Naive thymus-derived CD8-positive, alpha-beta T cell (primary cell): ENCODE measurements at regions not wholly inside any gene's neighbourhood (a gene's known extent, or its start where the extent isn't known, plus 50 kb on each side); places are given as distances from the start of the nearest gene placed in this dataset.

Source experiments
- ATAC-seq, 2 donors: fragments of 150-1000 bp; cut with Tn5 transposase in 1 of 2; sonication (Bioruptor Pico), chemical (Tn5 transposase) in 1 of 2; 1 replicate in 1 of 2; 2 replicates in 1 of 2; pipeline ENCODE4 v1.10.0; 2021; ENCODE audit warnings: mild to moderate bottlenecking in 2 of 2, moderate library complexity in 2 of 2
- POLR2A ChIA-PET: fragments of 350-600 bp; sonication (Branson Sonifier 250); formaldehyde crosslinking; loops from one replicate; lab custom pipeline; 2021; ENCODE audit warnings: antibody characterized with exemption; lab: Charles Lee
- DNase-seq, 10 donors: peaks; one replicate each; pipeline versions ENCODE4 v3.0.0 to v3.0.0-alpha.2; 2020 to 2022
- H3K27ac Mint-ChIP-seq, 10 donors: one replicate each; pipeline ENCODE4 v1.8.0; 2020 to 2022; ENCODE audit warnings: mild to moderate bottlenecking in 10 of 10, mixed read lengths in 10 of 10, moderate library complexity in 4 of 10, inconsistent platforms in 1 of 10
- H3K27me3 Mint-ChIP-seq, 5 donors: one replicate each; pipeline ENCODE4 v1.8.0; 2021 to 2022; ENCODE audit warnings: mixed read lengths in 5 of 5
- H3K36me3 Mint-ChIP-seq, 3 donors: one replicate each; pipeline ENCODE4 v1.8.0; 2020 to 2022; ENCODE audit warnings: mixed read lengths in 3 of 3, mild to moderate bottlenecking in 2 of 3, inconsistent platforms in 1 of 3
- H3K4me1 Mint-ChIP-seq, 4 donors: one replicate each; pipeline ENCODE4 v1.8.0; 2021 to 2022; ENCODE audit warnings: mixed read lengths in 4 of 4
- H3K4me3 Mint-ChIP-seq, 10 donors: one replicate each; pipeline ENCODE4 v1.8.0; 2020 to 2022; ENCODE audit warnings: mild to moderate bottlenecking in 10 of 10, mixed read lengths in 10 of 10, moderate library complexity in 6 of 10, inconsistent platforms in 1 of 10
- H3K9me3 Mint-ChIP-seq, 9 donors: one replicate each; pipeline ENCODE4 v1.8.0; 2020 to 2022; ENCODE audit warnings: mixed read lengths in 9 of 9, mild to moderate bottlenecking in 3 of 9, inconsistent platforms in 1 of 9, moderate library complexity in 1 of 9

DNA sequence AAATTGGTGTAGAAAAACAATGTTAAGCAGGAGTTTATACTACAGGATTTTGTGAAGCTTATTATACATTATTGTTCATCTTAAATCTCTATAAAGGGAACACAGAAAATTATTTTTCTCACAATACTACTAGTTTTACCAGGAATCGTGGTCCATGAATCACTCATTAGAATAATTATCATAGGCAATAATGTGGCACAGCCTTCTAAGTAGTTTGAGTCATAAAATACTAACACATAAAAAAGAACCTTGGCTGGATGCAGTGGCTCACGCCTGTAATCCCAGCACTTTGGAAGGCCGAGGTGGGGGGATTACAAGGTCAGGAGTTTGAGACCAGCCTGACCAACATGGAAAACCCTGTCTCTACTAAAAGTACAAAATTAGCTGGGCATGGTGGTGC lies 393.1 kb upstream of the ZNF717 start:
- H3K9me3 Mint-ChIP-seq: peaks cover 0 to 48% (median 23%) of the 10 kb centered on the region in 9 donors
- H3K27me3 Mint-ChIP-seq: no peaks in the 10 kb centered on the region
- no peak overlapping the region for H3K4me3 Mint-ChIP-seq
- DNase-seq (no peak), ATAC-seq (no peak)
- H3K4me1 Mint-ChIP-seq: no peaks in the 10 kb centered on the region
- H3K36me3 Mint-ChIP-seq: peaks cover 0 to 7% (median 0%) of the 10 kb centered on the region in 3 donors
- no peak overlapping the region for H3K27ac Mint-ChIP-seq
- POLR2A ChIA-PET: no interaction called here

DNA sequence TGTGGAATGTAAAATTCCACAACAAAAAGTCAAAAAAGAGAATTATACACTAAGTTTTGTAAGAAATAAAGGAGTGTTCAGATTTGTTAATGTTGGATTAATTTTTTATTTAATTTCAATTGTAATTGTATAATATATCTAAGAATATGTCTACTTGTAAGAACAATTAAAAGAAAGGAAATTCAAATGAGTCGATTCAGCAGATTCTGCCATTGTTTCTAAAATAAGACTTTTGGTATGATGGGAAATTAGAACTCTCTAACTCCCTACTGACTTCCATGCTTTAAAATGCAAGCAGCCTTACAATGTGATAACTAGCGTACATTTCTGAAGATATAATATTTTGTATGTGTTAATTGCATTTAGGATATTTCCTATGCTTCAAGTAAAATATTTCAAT lies 395.9 kb upstream of the ZNF717 start:
- ATAC-seq (no peak), DNase-seq (no peak)
- peaks cover under 1 to 48% (median 11%) of the 10 kb centered on the region in 9 donors for H3K9me3 Mint-ChIP-seq
- no peak overlapping the region for H3K4me3 Mint-ChIP-seq
- POLR2A ChIA-PET: no interaction called here
- peaks cover 0 to 10% (median 0%) of the 10 kb centered on the region in 3 donors for H3K36me3 Mint-ChIP-seq
- no peak overlapping the region for H3K27ac Mint-ChIP-seq
- no peaks in the 10 kb centered on the region for H3K4me1 Mint-ChIP-seq
- H3K27me3 Mint-ChIP-seq: no peaks in the 10 kb centered on the region

DNA sequence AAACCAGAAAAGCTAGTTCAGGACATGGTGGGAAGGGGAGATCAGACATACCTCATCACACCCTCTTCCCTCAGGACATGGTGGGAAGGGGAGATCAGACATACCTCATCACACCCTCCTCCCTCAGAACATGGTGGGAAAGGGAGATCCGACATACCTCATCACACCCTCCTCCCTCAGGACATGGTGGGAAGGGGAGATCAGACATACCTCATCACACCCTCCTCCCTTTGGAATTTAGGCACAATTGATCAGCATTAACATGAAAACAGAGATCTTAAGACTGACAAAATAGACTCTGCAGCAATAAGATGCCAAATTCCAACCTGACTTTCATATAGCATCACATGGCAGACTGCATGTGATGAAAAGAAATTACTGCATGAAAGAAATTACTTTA lies 412.7 kb upstream of the ZNF717 start:
- POLR2A ChIA-PET: no interaction called here
- Mint-ChIP-seq H3K27me3 (no peaks in the 10 kb centered on the region), H3K27ac (no peak overlapping the region), H3K4me1 (no peaks in the 10 kb centered on the region), H3K36me3 (no peaks in the 10 kb centered on the region), H3K4me3 (no peak overlapping the region), H3K9me3 (peaks cover 1 to 18% (median 6%) of the 10 kb centered on the region in 9 donors)
- ATAC-seq (no peak), DNase-seq (no peak)

DNA sequence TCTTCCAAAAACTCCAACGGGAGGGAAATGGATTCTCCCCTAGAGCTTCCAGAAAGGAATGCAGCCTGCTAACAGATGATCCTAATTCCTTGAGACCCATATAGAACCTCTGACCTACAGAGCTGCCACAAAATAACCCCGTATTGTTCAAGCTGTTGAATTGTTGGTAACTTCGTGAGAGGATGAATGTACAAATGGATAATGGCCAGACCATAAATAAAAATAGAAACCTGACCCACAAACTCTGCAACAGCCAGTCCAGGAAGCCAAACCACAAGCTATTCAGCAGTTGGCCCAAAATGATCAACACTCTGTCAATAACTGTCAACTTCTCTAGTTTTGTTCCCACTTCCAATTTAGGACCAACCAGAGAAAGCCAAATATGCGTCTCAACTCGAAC lies 414.0 kb upstream of the ZNF717 start:
- Mint-ChIP-seq H3K27me3 (no peaks in the 10 kb centered on the region), H3K4me3 (no peak overlapping the region), H3K36me3 (no peaks in the 10 kb centered on the region), H3K27ac (no peak overlapping the region), H3K4me1 (no peaks in the 10 kb centered on the region), H3K9me3 (peaks cover 0 to 21% (median 7%) of the 10 kb centered on the region in 9 donors)
- no peak for DNase-seq
- no peak for ATAC-seq
- POLR2A ChIA-PET: no interaction called here

DNA sequence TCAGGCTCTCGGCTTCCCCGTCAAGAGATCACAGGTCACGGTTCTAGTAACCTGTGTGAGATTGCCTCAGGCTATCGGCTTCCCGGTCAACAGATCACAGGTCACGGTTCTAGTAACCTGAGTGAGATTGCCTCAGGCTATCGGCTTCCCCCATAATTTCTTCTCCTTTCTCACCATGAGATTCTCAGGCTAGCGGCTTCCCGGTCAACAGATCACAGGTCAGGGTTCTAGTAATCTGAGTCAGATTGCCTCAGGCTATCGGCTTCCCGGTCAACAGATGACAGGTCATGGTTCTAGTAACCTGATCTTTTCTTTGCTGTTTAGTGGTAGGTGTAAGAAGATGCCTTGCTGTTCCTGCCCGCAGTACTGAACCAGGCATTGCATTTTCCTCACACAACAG lies 418.2 kb upstream of the ZNF717 start:
- Mint-ChIP-seq H3K27me3 (no peaks in the 10 kb centered on the region), H3K9me3 (peaks cover 2 to 24% (median 7%) of the 10 kb centered on the region in 9 donors), H3K4me3 (no peak overlapping the region), H3K27ac (no peak overlapping the region), H3K4me1 (no peaks in the 10 kb centered on the region), H3K36me3 (no peaks in the 10 kb centered on the region)
- POLR2A ChIA-PET: no interaction called here
- DNase-seq (no peak), ATAC-seq (no peak)

DNA sequence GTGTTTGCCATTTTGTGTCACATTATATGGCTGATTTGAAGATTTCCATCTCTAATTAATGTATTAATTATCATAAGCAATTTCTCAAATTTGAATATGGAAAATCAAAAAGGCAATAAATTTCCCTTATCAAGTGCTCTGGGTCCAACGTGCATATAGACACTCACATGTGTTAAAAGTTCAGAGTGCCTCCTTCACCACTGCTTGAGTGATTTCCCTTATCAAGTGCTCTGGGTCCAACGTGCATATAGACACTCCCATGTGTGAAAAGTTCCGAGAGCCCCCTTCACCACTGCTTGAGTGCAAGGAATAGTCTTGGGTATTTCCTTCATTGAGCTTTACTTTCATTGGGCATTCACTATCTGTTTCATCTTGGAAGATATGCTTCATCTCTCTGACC lies 421.0 kb upstream of the ZNF717 start:
- no peaks in the 10 kb centered on the region for H3K27me3 Mint-ChIP-seq
- no peaks in the 10 kb centered on the region for H3K4me1 Mint-ChIP-seq
- no peaks in the 10 kb centered on the region for H3K36me3 Mint-ChIP-seq
- no peak overlapping the region for H3K4me3 Mint-ChIP-seq
- ATAC-seq (no peak), DNase-seq (no peak)
- H3K27ac Mint-ChIP-seq: no peak overlapping the region
- H3K9me3 Mint-ChIP-seq: peaks cover 2 to 36% (median 9%) of the 10 kb centered on the region in 9 donors
- POLR2A ChIA-PET: no interaction called here

DNA sequence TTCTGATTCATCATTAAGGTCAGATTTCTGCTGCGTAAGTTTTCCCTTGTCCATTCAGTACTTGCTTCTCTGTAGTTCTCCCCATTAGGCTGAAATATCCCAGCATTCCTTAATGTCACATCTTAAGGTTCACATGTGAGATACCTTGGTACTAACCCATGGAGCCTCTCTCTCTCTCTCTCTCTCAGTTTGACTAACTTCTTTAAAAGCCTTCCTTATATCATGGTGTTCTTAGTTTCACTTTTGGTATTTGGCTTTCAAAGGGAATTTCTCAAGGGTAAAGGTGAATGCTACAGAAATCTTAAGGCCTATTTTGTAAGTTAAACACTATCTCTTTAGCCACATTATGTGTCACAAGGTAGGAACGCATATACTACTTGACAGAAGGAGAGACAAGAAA lies 427.3 kb upstream of the ZNF717 start:
- H3K27ac Mint-ChIP-seq: no peak overlapping the region
- H3K9me3 Mint-ChIP-seq: peaks cover 8 to 40% (median 13%) of the 10 kb centered on the region in 9 donors
- H3K4me1 Mint-ChIP-seq: no peaks in the 10 kb centered on the region
- DNase-seq: no peak
- POLR2A ChIA-PET: no interaction called here
- no peak overlapping the region for H3K4me3 Mint-ChIP-seq
- H3K36me3 Mint-ChIP-seq: peaks cover 0 to 4% (median 0%) of the 10 kb centered on the region in 3 donors
- ATAC-seq: no peak
- no peaks in the 10 kb centered on the region for H3K27me3 Mint-ChIP-seq

DNA sequence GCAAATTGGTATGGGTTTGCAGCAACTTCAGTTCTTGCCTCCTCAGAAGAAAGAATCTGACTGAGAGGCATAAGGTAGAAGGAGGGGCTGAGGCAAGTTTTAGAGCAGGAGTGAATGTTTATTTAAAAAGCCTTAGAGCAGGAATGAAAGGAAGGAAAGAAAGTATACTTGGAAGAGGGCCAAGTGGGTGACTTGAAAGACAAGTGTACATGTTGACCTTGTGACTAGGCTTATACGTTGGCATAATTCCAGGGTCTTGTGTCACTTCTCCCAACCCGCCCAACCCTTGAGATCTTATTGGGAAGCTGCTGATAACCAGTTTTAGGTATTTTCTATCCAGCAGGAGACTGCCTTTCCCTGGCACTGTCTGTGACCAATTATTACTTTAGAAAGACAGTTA lies 436.9 kb upstream of the ZNF717 start:
- Mint-ChIP-seq H3K27me3 (no peaks in the 10 kb centered on the region), H3K4me1 (no peaks in the 10 kb centered on the region), H3K27ac (no peak overlapping the region), H3K9me3 (peaks cover 8 to 28% (median 17%) of the 10 kb centered on the region in 9 donors), H3K36me3 (no peaks in the 10 kb centered on the region), H3K4me3 (no peak overlapping the region)
- POLR2A ChIA-PET: no interaction called here
- DNase-seq (no peak), ATAC-seq (no peak)

DNA sequence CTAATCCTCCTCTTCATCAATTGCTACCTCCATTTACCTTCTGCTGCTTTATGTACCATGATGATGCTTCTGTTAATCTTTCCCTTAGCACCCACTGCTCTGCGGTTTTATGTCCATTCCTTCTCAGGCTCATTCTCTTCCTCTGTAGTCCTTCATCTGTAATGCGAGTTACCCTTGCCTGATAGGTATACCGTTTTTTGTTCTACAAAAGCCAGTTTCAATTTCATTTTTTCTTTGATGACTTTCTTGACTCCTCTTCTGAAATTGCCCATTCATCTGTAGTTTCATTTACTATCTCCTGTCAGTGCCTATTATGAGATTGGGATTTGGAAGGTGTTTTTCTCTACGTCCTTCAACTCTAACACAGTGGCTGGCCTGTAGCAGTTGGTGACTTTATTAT lies 445.9 kb upstream of the ZNF717 start:
- DNase-seq (no peak), ATAC-seq (no peak)
- POLR2A ChIA-PET: no interaction called here
- Mint-ChIP-seq H3K27me3 (no peaks in the 10 kb centered on the region), H3K36me3 (no peaks in the 10 kb centered on the region), H3K4me1 (no peaks in the 10 kb centered on the region), H3K4me3 (no peak overlapping the region), H3K27ac (no peak overlapping the region), H3K9me3 (peaks cover 4 to 41% (median 11%) of the 10 kb centered on the region in 9 donors)

DNA sequence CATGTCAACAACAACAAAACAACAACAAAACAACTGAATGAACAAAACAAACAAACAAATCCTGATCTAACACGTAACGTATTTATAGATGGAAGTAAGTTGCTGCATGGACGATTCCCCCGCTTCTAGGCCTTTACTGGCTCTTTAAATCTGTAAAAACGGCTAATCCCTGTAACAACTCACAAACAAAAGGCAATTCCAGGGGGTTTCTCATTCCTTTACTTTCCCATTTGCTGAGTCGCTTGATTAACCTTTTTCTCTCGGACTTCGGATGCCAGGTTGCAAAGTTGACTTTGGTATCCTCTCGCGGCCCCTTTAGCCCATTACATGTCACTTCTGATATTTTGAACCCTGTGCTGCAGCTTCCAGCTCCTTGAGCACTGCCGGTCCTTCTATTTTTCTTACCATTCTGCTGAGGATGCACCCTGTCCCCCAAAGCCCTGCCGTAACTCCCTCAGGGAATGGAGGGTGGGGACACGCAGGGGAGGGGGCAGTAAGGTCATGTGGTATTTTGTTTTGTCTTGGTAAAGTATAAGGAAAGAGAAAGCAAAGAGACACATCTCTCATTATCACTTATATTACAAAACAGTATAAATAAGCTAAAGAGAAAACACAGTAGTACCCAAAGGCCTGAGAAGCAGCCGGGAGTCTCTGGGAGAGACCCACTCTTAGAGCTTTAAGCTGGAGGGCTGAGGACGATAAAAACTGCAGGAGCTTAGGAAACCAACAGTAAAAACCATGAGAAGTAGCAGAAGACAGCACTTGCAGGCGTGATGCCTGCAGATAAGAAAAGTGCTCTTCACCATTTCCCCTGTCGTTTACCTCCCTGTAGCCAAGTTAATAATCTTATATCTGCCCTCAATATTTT lies 457.8 kb upstream of the ZNF717 start:
- H3K27me3 Mint-ChIP-seq: no peaks in the 10 kb centered on the region
- POLR2A ChIA-PET: no interaction called here
- ATAC-seq (no peak), DNase-seq (no peak)
- no peaks in the 10 kb centered on the region for H3K4me1 Mint-ChIP-seq
- H3K9me3 Mint-ChIP-seq: peaks cover 2 to 15% (median 6%) of the 10 kb centered on the region in 9 donors
- H3K36me3 Mint-ChIP-seq: no peaks in the 10 kb centered on the region
- no peak overlapping the region for H3K4me3 Mint-ChIP-seq
- H3K27ac Mint-ChIP-seq: no peak overlapping the region

DNA sequence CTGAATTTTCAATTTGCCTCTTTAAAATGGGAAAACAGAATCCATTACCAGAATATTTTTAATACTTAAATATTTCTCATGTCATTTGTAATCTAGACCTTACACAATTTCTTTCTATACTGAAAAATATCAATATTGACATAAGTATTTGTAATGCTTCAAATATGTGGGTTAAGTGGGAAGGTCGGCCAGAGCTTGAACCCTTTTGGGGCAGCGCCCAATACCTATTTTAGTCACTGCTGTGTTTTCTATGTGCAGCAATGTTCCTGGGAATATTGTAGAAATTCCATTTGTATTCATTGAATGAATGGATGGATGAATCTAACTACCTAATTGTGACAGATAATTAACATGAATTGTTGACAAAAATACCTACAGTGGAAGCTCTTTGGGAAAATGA lies 459.7 kb upstream of the ZNF717 start:
- Mint-ChIP-seq H3K4me3 (no peak overlapping the region), H3K36me3 (no peaks in the 10 kb centered on the region), H3K9me3 (peaks cover 0 to 22% (median 4%) of the 10 kb centered on the region in 9 donors), H3K27me3 (no peaks in the 10 kb centered on the region), H3K27ac (no peak overlapping the region), H3K4me1 (no peaks in the 10 kb centered on the region)
- POLR2A ChIA-PET: no interaction called here
- DNase-seq (no peak), ATAC-seq (no peak)

DNA sequence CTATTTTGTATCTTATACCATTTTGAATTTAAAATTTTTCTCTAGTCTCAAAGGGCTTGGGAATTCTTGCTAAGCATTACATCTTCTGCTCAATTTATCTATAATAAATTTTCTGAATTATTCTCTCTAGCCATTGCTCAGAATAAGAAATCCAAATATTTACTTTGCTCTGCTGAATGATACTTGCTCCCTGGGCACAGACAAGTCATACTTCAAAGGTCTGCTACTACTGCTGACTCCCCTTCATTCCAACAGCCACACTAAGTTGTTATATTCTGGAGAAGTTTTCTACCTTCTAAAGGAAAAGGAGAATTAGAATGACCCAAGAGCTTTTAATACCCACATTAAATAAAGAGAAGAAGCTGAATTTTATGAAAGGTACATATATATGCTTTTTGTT lies 460.3 kb upstream of the ZNF717 start:
- POLR2A ChIA-PET: no interaction called here
- DNase-seq (no peak), ATAC-seq (no peak)
- H3K27ac Mint-ChIP-seq: no peak overlapping the region
- no peak overlapping the region for H3K4me3 Mint-ChIP-seq
- H3K9me3 Mint-ChIP-seq: peaks cover 0 to 22% (median 4%) of the 10 kb centered on the region in 9 donors
- H3K27me3 Mint-ChIP-seq: no peaks in the 10 kb centered on the region
- H3K4me1 Mint-ChIP-seq: no peaks in the 10 kb centered on the region
- H3K36me3 Mint-ChIP-seq: no peaks in the 10 kb centered on the region

DNA sequence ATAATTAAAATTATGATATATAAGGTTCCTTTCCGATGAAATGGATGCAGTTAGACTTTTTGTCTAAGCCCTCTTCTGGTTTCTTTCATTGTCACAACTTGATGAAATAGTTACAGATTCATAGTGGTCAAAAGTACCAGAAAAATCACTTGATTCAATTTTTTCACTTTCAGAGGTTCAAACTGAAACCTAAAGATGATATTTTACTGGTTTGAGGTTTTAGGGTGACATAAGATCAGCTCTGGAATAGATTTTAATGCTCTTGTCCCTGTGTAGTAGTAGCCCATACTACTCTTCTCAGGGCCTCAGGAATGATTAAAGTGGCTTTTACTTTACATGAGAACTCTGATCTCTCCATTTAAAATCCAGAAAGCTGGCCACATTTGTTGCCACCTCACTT lies 479.1 kb upstream of the ZNF717 start:
- H3K27me3 Mint-ChIP-seq: no peaks in the 10 kb centered on the region
- H3K36me3 Mint-ChIP-seq: no peaks in the 10 kb centered on the region

DNA sequence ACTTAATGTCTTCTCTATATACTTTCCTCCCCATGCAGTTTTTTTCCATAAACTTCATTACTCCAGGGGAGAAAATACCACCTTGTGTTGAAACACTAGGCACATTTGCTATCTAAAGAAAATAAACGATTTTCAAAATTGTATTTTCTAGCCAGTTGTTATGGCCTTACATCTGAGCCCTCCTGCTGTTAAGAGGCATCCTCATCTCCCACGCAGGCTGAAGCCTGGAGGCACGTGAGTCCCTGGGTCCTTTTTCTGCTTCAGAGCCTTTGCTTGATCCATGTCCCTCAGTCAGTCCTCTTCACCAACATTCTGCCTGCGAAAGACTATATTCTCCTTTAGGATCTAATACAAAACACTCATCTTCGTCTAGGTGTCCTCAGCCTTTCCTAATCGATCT lies 479.6 kb upstream of the ZNF717 start:
- H3K27me3 Mint-ChIP-seq: no peaks in the 10 kb centered on the region
- no peak overlapping the region for H3K27ac Mint-ChIP-seq
- H3K4me3 Mint-ChIP-seq: no peak overlapping the region
- DNase-seq: no peak
- POLR2A ChIA-PET: no interaction called here
- no peaks in the 10 kb centered on the region for H3K36me3 Mint-ChIP-seq
- no peak for ATAC-seq
- no peaks in the 10 kb centered on the region for H3K4me1 Mint-ChIP-seq
- H3K9me3 Mint-ChIP-seq: peaks cover 0 to 17% (median 8%) of the 10 kb centered on the region in 9 donors

More for the DNA sequence above, 479.1 kb upstream of the ZNF717 start:
- Mint-ChIP-seq H3K27ac (no peak overlapping the region), H3K4me3 (no peak overlapping the region), H3K4me1 (no peaks in the 10 kb centered on the region), H3K9me3 (peaks cover 0 to 21% (median 8%) of the 10 kb centered on the region in 9 donors)
- POLR2A ChIA-PET: no interaction called here
- ATAC-seq (no peak), DNase-seq (no peak)
